OCI-LY3 (cell line): ENCODE measurements at regions not wholly inside any gene's neighbourhood (a gene's known extent, or its start where the extent isn't known, plus 50 kb on each side); places are given as distances from the start of the nearest gene placed in this dataset.
"Not testable (repeated sequence)": the region's sequence is repeated elsewhere in the genome, so short reads cannot be mapped to it uniquely, and the experiment has no call there.

Source experiments
- H2AFZ ChIP-seq: fragments of 200-600, 300-600 bp; shearing (Covaris generic); 2 replicates; pipeline ENCODE4 v1.6.0; 2014; ENCODE audit warnings: antibody characterized with exemption, low read depth, low read length
- H3K27ac ChIP-seq: fragments of 200-600, 300-600 bp; sonication (generic); 2 replicates; pipeline ENCODE4 v1.5.1; 2014; ENCODE audit warnings: mild to moderate bottlenecking, low read length, moderate library complexity, mixed read lengths
- H3K27me3 ChIP-seq: fragments of 200-600, 300-600 bp; sonication (generic); 2 replicates; pipeline ENCODE4 v1.6.1; 2014; ENCODE audit warnings: low read depth, low read length, mixed read lengths
- H3K36me3 ChIP-seq: fragments of 200-600, 300-600 bp; sonication (generic); replicated peaks from 2 replicates; pipeline ENCODE3; 2014; ENCODE audit warnings: low read depth, low read length, mixed read lengths
- H3K4me1 ChIP-seq: fragments of 300-600, 200-600 bp; sonication (generic); 2 replicates; pipeline ENCODE4 v1.6.1; 2014; ENCODE audit warnings: low read length, mixed read lengths
- H3K4me2 ChIP-seq: fragments of 200-600, 300-600 bp; sonication (generic); 2 replicates; pipeline ENCODE4 v1.6.1; 2014; ENCODE audit warnings: low read length, mixed read lengths
- H3K4me3 ChIP-seq: fragments of 300-600, 200-600 bp; sonication (generic); 2 replicates; pipeline ENCODE4 v1.5.1; 2014; ENCODE audit warnings: antibody characterized with exemption, mild to moderate bottlenecking, low read length, moderate library complexity
- H3K79me2 ChIP-seq: fragments of 300-600, 200-600 bp; shearing (Covaris generic); 2 replicates; pipeline ENCODE4 v1.6.1; 2014; ENCODE audit warnings: mild to moderate bottlenecking, low read length, mixed read lengths
- H3K9ac ChIP-seq: fragments of 300-600, 200-600 bp; shearing (Covaris generic); 2 replicates; pipeline ENCODE4 v1.6.0; 2014; ENCODE audit warnings: mild to moderate bottlenecking, low read length, moderate library complexity
- H3K9me3 ChIP-seq: fragments of 200-600, 300-600 bp; shearing (Covaris generic); 2 replicates; pipeline ENCODE4 v1.6.1; 2014; ENCODE audit warnings: low read length, mixed read lengths; ENCODE audit not compliant: insufficient read depth
- H4K20me1 ChIP-seq: fragments of 200-600, 300-600 bp; sonication (generic); 2 replicates; pipeline ENCODE4 v1.6.1; 2016; ENCODE audit warnings: low read length, mixed read lengths; ENCODE audit not compliant: insufficient read depth
- EZH2phosphoT487 ChIP-seq: fragments of 200-600 bp; shearing (Covaris generic); IDR thresholded peaks from 2 replicates; pipeline ENCODE4 v1.6.1; 2018; ENCODE audit warnings: antibody characterized with exemption, mixed run types, low read depth
- TF ChIP-seq, protein P1 (sequence below): fragments of 200-600, 300-600 bp; sonication (generic); IDR thresholded peaks from 2 replicates; pipeline ENCODE4 v1.5.1; 2014; ENCODE audit warnings: antibody characterized with exemption, low read length, low read depth

- H3K4me3 ChIP-seq = no peak overlapping the region
- H3K9me3 ChIP-seq = 0 out of 2 replicates have a peak, but pooled peaks cover under 1% of the 10 kb centered on the region
- no peaks in the 10 kb centered on the region for H3K27me3 ChIP-seq
- H3K36me3 ChIP-seq = peaks cover 9% of the 10 kb centered on the region
- no peak overlapping the region for H3K4me2 ChIP-seq
- TF ChIP-seq EZH2phosphoT487 = no peak
- TF ChIP-seq, protein P1, sequence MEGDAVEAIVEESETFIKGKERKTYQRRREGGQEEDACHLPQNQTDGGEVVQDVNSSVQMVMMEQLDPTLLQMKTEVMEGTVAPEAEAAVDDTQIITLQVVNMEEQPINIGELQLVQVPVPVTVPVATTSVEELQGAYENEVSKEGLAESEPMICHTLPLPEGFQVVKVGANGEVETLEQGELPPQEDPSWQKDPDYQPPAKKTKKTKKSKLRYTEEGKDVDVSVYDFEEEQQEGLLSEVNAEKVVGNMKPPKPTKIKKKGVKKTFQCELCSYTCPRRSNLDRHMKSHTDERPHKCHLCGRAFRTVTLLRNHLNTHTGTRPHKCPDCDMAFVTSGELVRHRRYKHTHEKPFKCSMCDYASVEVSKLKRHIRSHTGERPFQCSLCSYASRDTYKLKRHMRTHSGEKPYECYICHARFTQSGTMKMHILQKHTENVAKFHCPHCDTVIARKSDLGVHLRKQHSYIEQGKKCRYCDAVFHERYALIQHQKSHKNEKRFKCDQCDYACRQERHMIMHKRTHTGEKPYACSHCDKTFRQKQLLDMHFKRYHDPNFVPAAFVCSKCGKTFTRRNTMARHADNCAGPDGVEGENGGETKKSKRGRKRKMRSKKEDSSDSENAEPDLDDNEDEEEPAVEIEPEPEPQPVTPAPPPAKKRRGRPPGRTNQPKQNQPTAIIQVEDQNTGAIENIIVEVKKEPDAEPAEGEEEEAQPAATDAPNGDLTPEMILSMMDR = no peak
- peaks cover 45% of the 10 kb centered on the region for H3K4me1 ChIP-seq
- H4K20me1 ChIP-seq = no peaks in the 10 kb centered on the region
- H3K79me2 ChIP-seq = peaks cover 28% of the 10 kb centered on the region
- no peak overlapping the region for H3K9ac ChIP-seq
- H2AFZ ChIP-seq = no peak overlapping the region
- no peak overlapping the region for H3K27ac ChIP-seq
These were observed 446.9 kb downstream of the PCNX1 start for GRCh38 chr14:71354142-71354541.

- H3K27me3 ChIP-seq = no peaks in the 10 kb centered on the region
- H3K4me1 ChIP-seq = peaks cover 45% of the 10 kb centered on the region
- H2AFZ ChIP-seq = no peak overlapping the region
- H3K36me3 ChIP-seq = peaks cover 16% of the 10 kb centered on the region
- no peak overlapping the region for H3K9ac ChIP-seq
- TF ChIP-seq, protein P1 = no peak
- TF ChIP-seq EZH2phosphoT487 = no peak
- no peak overlapping the region for H3K4me3 ChIP-seq
- H3K9me3 ChIP-seq = 0 out of 2 replicates have a peak, but pooled peaks cover 6% of the 10 kb centered on the region
- no peak overlapping the region for H3K27ac ChIP-seq
- H3K4me2 ChIP-seq = no peak overlapping the region
- no peaks in the 10 kb centered on the region for H4K20me1 ChIP-seq
- peaks cover 31% of the 10 kb centered on the region for H3K79me2 ChIP-seq
These were observed 447.5 kb downstream of the PCNX1 start for GRCh38 chr14:71354801-71355200.

DNA sequence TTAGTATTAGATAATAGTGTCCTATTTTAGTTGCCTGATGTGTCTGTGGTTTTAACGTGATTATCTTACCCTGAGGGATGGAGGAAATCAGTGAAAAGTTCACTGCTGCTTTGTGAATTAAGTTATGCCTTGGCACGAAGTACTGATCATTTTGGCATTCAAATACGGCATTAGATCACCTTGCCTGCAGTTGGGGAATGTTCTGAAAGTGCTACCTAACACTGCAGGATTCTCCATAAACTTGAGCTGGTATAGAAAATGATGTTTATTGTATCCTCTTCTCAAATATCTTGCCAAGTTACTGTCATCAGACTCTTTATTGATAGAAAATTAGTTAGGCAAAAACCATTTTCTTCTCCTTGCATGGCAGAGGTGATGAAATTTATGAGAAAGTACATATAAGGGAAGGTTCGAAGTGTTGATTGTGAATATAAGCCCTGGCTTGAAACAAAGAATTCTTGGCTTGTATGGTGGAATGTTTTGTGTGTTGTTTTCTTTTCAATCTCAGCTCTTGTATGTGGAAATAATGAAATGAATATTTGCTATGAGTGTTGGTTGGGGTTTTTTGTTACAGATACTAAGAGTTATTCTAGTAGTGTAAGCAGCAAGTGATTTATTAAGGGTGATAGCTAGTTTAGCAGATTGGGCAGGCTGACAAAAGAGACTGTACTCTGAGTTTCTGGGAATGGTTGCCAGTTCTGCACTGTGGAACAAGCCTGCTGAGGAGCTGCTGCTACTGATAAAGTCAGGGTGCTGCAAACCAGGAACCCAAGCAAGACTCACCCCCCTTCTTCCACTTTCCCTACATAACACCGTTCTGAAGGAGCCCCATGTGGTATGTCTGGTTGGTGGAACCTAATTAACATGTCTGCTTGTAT lies 448.3 kb downstream of the PCNX1 start:
- Histone ChIP-seq H3K4me3 (no peak overlapping the region), H3K27ac (no peak overlapping the region), H3K4me2 (peak overlapping the region; percentile 2; the same call in 1 of the 2 replicates), H2AFZ (no peak overlapping the region), H4K20me1 (no peaks in the 10 kb centered on the region), H3K9me3 (peaks cover 6% of the 10 kb centered on the region; the same call in 1 of the 2 replicates), H3K4me1 (peaks cover 53% of the 10 kb centered on the region), H3K9ac (no peak overlapping the region), H3K36me3 (peaks cover 19% of the 10 kb centered on the region), H3K27me3 (no peaks in the 10 kb centered on the region), H3K79me2 (peaks cover 38% of the 10 kb centered on the region)
- no peak for TF ChIP-seq EZH2phosphoT487
- TF ChIP-seq, protein P1 = no peak

DNA sequence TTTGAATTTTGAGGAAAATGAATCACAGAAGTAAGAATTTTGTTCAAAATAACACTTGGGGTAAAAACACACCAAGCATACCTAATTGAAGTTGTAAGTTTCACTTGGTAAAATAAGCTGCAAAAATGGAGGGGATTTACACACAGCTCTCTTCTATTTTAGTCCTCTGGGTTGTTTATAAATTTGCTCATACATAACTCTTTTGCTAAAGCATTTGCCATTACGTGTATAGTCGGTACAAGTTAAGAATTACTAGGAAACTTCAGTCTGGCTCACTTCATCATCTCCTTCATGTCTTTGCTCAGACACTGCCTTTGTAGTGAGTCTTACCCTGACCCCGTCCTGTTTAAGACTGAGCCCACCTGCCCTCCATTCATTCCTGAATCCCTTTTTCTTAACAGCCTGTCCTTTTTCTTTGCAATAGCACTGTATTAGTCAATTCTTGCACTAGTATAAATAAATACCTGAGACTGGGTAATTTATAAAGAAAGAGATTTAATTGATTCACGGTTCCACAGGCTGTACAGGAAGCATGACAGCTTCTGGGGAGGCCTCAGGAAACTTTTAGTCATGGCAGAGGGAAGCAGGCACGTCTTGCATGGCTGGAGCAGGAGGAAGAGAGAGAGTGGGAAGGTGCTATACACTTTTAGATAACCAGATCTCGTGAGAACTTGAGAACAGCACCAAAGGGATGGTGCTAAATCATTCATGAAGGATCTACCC lies 451.1 kb downstream of the PCNX1 start:
- Histone ChIP-seq H3K4me1 (peaks cover 78% of the 10 kb centered on the region), H3K27me3 (no peaks in the 10 kb centered on the region), H3K79me2 (peaks cover 61% of the 10 kb centered on the region), H3K27ac (peak overlapping the region; percentile 93), H3K4me3 (peak overlapping the region; percentile 50), H3K36me3 (peaks cover 13% of the 10 kb centered on the region), H3K9ac (peak overlapping the region; percentile 32; the same call in 1 of the 2 replicates), H2AFZ (no peak overlapping the region), H4K20me1 (no peaks in the 10 kb centered on the region), H3K4me2 (peak overlapping the region; percentile 77), H3K9me3 (peaks cover 6% of the 10 kb centered on the region; the same call in 1 of the 2 replicates)
- TF ChIP-seq, protein P1 = no peak
- no peak for TF ChIP-seq EZH2phosphoT487

DNA sequence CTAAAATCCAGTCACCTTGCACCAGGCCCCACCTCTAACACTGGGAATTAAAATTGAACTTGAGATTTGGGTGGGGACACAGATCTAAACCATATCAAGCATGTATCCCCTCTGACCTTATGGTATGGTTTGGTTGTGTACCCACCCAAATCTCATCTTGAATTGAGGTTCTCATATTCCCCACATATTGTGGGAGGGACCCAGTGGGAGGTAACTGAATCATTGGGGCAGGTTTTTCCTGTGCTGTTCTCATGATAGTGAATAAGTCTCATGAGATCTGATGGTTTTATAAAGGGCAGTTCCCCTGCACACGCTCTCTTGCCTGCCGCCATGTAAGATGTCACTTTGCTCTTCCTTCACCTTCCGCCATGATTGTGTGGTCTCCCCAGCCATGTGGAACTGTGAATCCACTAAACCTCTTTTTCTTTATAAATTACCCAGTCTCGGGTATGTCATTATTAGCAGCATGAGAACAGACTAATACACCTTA lies 451.7 kb downstream of the PCNX1 start:
- peak overlapping the region; percentile 50 for H3K4me3 ChIP-seq
- peaks cover 12% of the 10 kb centered on the region for H3K36me3 ChIP-seq
- not testable (repeated sequence) for H3K27me3 ChIP-seq, H4K20me1 ChIP-seq, H3K9ac ChIP-seq, H3K9me3 ChIP-seq, H2AFZ ChIP-seq
- peaks cover 84% of the 10 kb centered on the region for H3K4me1 ChIP-seq
- peaks cover 66% of the 10 kb centered on the region for H3K79me2 ChIP-seq
- peak overlapping the region; percentile 93 for H3K27ac ChIP-seq
- H3K4me2 ChIP-seq = peak overlapping the region; percentile 77
